ENCODE measurements at regions not wholly inside any gene's neighbourhood (a gene's known extent, or its start where the extent isn't known, plus 50 kb on each side); places are given as distances from the start of the nearest gene placed in this dataset.
"Not testable (repeated sequence)": the region's sequence is repeated elsewhere in the genome, so short reads cannot be mapped to it uniquely, and the experiment has no call there.

GRCh38 chr3:176415661-176416295 lies 781.5 kb downstream of the TBL1XR1 start:
- DNase-seq = no peak

GRCh38 chr3:176412771-176413170 lies 784.5 kb downstream of the TBL1XR1 start:
- DNase-seq = no peak

GRCh38 chr3:176403531-176403930 lies 793.8 kb downstream of the TBL1XR1 start:
- no peak for DNase-seq

- DNase-seq = no peak
Measured at GRCh38 chr3:176401211-176401610, 796.1 kb downstream of the TBL1XR1 start.

- DNase-seq = no peak
Measured at GRCh38 chr3:176399193-176399592, 798.1 kb downstream of the TBL1XR1 start.

- DNase-seq = no peak
Measured at GRCh38 chr3:176395240-176395639, 802.0 kb downstream of the TBL1XR1 start.

- DNase-seq = no peak
Measured at GRCh38 chr3:176378789-176379188, 818.5 kb downstream of the TBL1XR1 start.

- DNase-seq = no peak
Measured at GRCh38 chr3:176376531-176376930, 820.8 kb downstream of the TBL1XR1 start.

GRCh38 chr3:176375519-176375918 lies 821.8 kb downstream of the TBL1XR1 start:
- DNase-seq = no peak

- no peak for DNase-seq
Measured at GRCh38 chr3:176362191-176362731, 835.0 kb downstream of the TBL1XR1 start.

- DNase-seq = no peak
Measured at GRCh38 chr3:176359211-176359610, 838.1 kb downstream of the TBL1XR1 start.

GRCh38 chr3:176357891-176358290 lies 839.4 kb downstream of the TBL1XR1 start:
- DNase-seq = no peak

GRCh38 chr3:176354843-176355242 lies 842.4 kb downstream of the TBL1XR1 start:
- DNase-seq = no peak

GRCh38 chr3:176352716-176353334 lies 844.5 kb downstream of the TBL1XR1 start:
- DNase-seq = no peak

GRCh38 chr3:176351408-176351807 lies 845.9 kb downstream of the TBL1XR1 start:
- DNase-seq = no peak

GRCh38 chr3:176349706-176350105 lies 847.6 kb downstream of the TBL1XR1 start:
- DNase-seq = no peak

- DNase-seq = no peak
Measured at GRCh38 chr3:176347424-176348146, 849.7 kb downstream of the TBL1XR1 start.

- DNase-seq = no peak
Measured at GRCh38 chr3:176341963-176342362, 855.3 kb downstream of the TBL1XR1 start.

- DNase-seq = no peak
Measured at GRCh38 chr3:176328666-176329065, 868.6 kb downstream of the TBL1XR1 start.

GRCh38 chr3:176328198-176328597 lies 869.1 kb downstream of the TBL1XR1 start:
- no peak for DNase-seq

GRCh38 chr3:176326894-176327490 lies 870.3 kb downstream of the TBL1XR1 start:
- DNase-seq = not testable (repeated sequence)

- not testable (repeated sequence) for DNase-seq
Measured at GRCh38 chr3:176321532-176321931, 875.8 kb downstream of the TBL1XR1 start.

GRCh38 chr3:176321099-176321498 lies 876.2 kb downstream of the TBL1XR1 start:
- DNase-seq = no peak
